Panc1 (cell line): ENCODE measurements at regions not wholly inside any gene's neighbourhood (a gene's known extent, or its start where the extent isn't known, plus 50 kb on each side); places are given as distances from the start of the nearest gene placed in this dataset.

Experiments used
- ATAC-seq: fragments of 200-7000 bp; cut with Tn5 transposase; 2 replicates; pipeline ENCODE4 v1.9.1; 2020; ENCODE audit warnings: mild to moderate bottlenecking, moderate library complexity
- BruUV-seq: library from RNA; stranded (reverse); fragments of 400-500 nt; replicated peaks from 2 replicates; lab custom pipeline; 2021; lab: Mats Ljungman, UMichigan
- CTCF ChIA-PET: fragments of 300-600 bp; sonication (Branson Sonifier 250); formaldehyde crosslinking; loops from one replicate; lab custom pipeline; 2022; ENCODE audit warnings: antibody characterized with exemption; lab: Charles Lee
- POLR2A ChIA-PET: fragments of 300-600 bp; sonication (Branson Sonifier 250); formaldehyde crosslinking; loops from one replicate; lab custom pipeline; 2022; ENCODE audit warnings: antibody characterized with exemption; lab: Charles Lee
- DNase-seq: peaks from one replicate; pipeline ENCODE4 v3.0.0-alpha.2; 2010; ENCODE audit warnings: low read depth, low spot score
- H3K27ac ChIP-seq: 2 replicates; pipeline ENCODE4 v1.5.1; 2011; ENCODE audit warnings: mild to moderate bottlenecking, low read length, inconsistent platforms
- H3K27me3 ChIP-seq: fragments of 200-500 bp; sonication (Bioruptor generic); 2 replicates; pipeline ENCODE4 v1.6.0; 2014; ENCODE audit warnings: low read length, inconsistent platforms; ENCODE audit not compliant: control insufficient read depth, insufficient read depth
- H3K36me3 ChIP-seq: fragments of 200-500 bp; sonication (Bioruptor generic); 2 replicates; pipeline ENCODE4 v1.5.1; 2014; ENCODE audit warnings: inconsistent platforms, mild to moderate bottlenecking, low read length, moderate library complexity; ENCODE audit not compliant: control insufficient read depth, insufficient read depth
- H3K4me1 ChIP-seq: 2 replicates; pipeline ENCODE4 v1.5.1; 2011; ENCODE audit warnings: inconsistent platforms, mild to moderate bottlenecking, low read length, moderate library complexity; ENCODE audit not compliant: control insufficient read depth, insufficient read depth
- H3K4me3 ChIP-seq, 2 experiments: 2 replicates each; pipeline ENCODE4 v1.5.1; 2011 to 2012; ENCODE audit warnings: low read depth in 2 of 2, low read length in 2 of 2, mild to moderate bottlenecking in 2 of 2, inconsistent platforms in 1 of 2, moderate library complexity in 1 of 2
- H3K9me3 ChIP-seq: fragments of 200-500 bp; sonication (Bioruptor generic); 2 replicates; pipeline ENCODE4 v1.5.1; 2014; ENCODE audit warnings: low read depth, mild to moderate bottlenecking, inconsistent platforms, low read length, moderate library complexity; ENCODE audit not compliant: control insufficient read depth, insufficient read depth
- CTCF ChIP-seq: fragments of 450-650 bp; IDR thresholded peaks from 2 replicates; pipeline ENCODE4 v1.5.1; 2017; ENCODE audit warnings: mild to moderate bottlenecking
- POLR2AphosphoS5 ChIP-seq: IDR thresholded peaks from 2 replicates; pipeline ENCODE4 v1.6.1; 2012; ENCODE audit warnings: mild to moderate bottlenecking, low read depth, low read length, moderate library complexity
- REST ChIP-seq, 2 experiments: IDR thresholded peaks; 2 replicates each; pipeline ENCODE4 v1.6.1; 2011 to 2012; ENCODE audit warnings: low read depth in 2 of 2, control low read depth in 1 of 2, low read length in 1 of 2, mild to moderate bottlenecking in 1 of 2, moderate library complexity in 1 of 2; ENCODE audit not compliant: insufficient read depth in 1 of 2
- SIN3A ChIP-seq: IDR thresholded peaks from 2 replicates; pipeline ENCODE4 v1.6.1; 2012; ENCODE audit warnings: low read depth, mild to moderate bottlenecking, low read length, moderate library complexity, borderline replicate concordance; ENCODE audit not compliant: insufficient read depth
- TCF7L2 ChIP-seq: IDR thresholded peaks from 2 replicates; pipeline ENCODE4 v1.6.1; 2011; ENCODE audit warnings: mild to moderate bottlenecking, low read depth, low read length, inconsistent platforms
- in situ Hi-C: cut with HindIII; loops from 2 replicates; pipeline ENCODE4 v1.10.0; 2016; ENCODE audit warnings: low sequenced_read_pairs, low pct_unique_long_range_greater_than_20kb
- intact Hi-C: fragments of 100-400 bp; cut with micrococcal nuclease; formaldehyde crosslinking; loops from one replicate; pipeline ENCODE4 v1.10.0; 2022; ENCODE audit not compliant: unreplicated experiment

- in situ Hi-C loops: no loop called here
- Histone ChIP-seq H3K9me3 (no peaks in the 10 kb centered on the region), H3K27ac (no peak overlapping the region), H3K36me3 (no peaks in the 10 kb centered on the region), H3K27me3 (no peaks in the 10 kb centered on the region), H3K4me3 (no peak overlapping the region), H3K4me1 (no peaks in the 10 kb centered on the region)
- intact Hi-C loops: no loop called here
- ChIA-PET POLR2A (no interaction called here), CTCF (no interaction called here)
- TF ChIP-seq REST (IDR thresholded peaks at IDR 0.05; ENCODE audit: insufficient read depth in 1 of 2, low read depth in 2 of 2, low read length in 1 of 2) (no peak), POLR2AphosphoS5 (no peak)
- DNase-seq: no peak
- BruUV-seq: no TSS peak
- ATAC-seq: no peak
Measured at GRCh38 chr20:57869951-57870315, 160.1 kb upstream of the PMEPA1 start.

GRCh38 chr20:57869291-57869950 is 159.6 kb upstream of the PMEPA1 start:
- ChIA-PET CTCF (no interaction called here), POLR2A (no interaction called here)
- Histone ChIP-seq H3K4me1 (no peaks in the 10 kb centered on the region), H3K27me3 (no peaks in the 10 kb centered on the region), H3K27ac (no peak overlapping the region), H3K36me3 (no peaks in the 10 kb centered on the region), H3K4me3 (no peak overlapping the region), H3K9me3 (no peaks in the 10 kb centered on the region)
- in situ Hi-C loops: no loop called here
- intact Hi-C loops: no loop called here
- no TSS peak for BruUV-seq
- DNase-seq (no peak), ATAC-seq (no peak)
- no peak for TF ChIP-seq TCF7L2

- in situ Hi-C loops (no loop called here), intact Hi-C loops (no loop called here)
- Histone ChIP-seq H3K4me1 (no peaks in the 10 kb centered on the region), H3K27me3 (no peaks in the 10 kb centered on the region), H3K4me3 (no peak overlapping the region), H3K36me3 (no peaks in the 10 kb centered on the region), H3K9me3 (no peaks in the 10 kb centered on the region), H3K27ac (no peak overlapping the region)
- no peak for ATAC-seq
- CTCF ChIA-PET: no interaction called here
- POLR2A ChIA-PET: no interaction called here
- no peak for DNase-seq
- TF ChIP-seq TCF7L2 (no peak), POLR2AphosphoS5 (no peak), REST (IDR thresholded peaks at IDR 0.05; ENCODE audit: insufficient read depth in 1 of 2, low read depth in 2 of 2, low read length in 1 of 2) (no peak), SIN3A (no peak), CTCF (no peak)
- no TSS peak for BruUV-seq
Measured at GRCh38 chr20:57868310-57868709, 158.5 kb upstream of the PMEPA1 start.
